Cardiac muscle cell (in vitro differentiated cells and primary cell): ENCODE measurements at regions not wholly inside any gene's neighbourhood (a gene's known extent, or its start where the extent isn't known, plus 50 kb on each side); places are given as distances from the start of the nearest gene placed in this dataset.
"Not testable (repeated sequence)": the region's sequence is repeated elsewhere in the genome, so short reads cannot be mapped to it uniquely, and the experiment has no call there.

Experiments used
- DNase-seq, 2 donors: peaks; one replicate each; pipeline versions ENCODE4 v3.0.0 to v3.0.0-alpha.2; 2010 to 2017; ENCODE audit warnings: low read depth in 1 of 2, low spot score in 1 of 2
- H3K27ac ChIP-seq: fragments of 200-600 bp; sonication (generic); 2 replicates; pipeline ENCODE4 v1.5.1; 2016
- H3K27me3 ChIP-seq: fragments of 200-600 bp; sonication (generic); 2 replicates; pipeline ENCODE4 v1.6.0; 2016; ENCODE audit warnings: control low read depth
- H3K36me3 ChIP-seq: fragments of 200-600 bp; sonication (generic); 2 replicates; pipeline ENCODE4 v1.5.1; 2016; ENCODE audit warnings: control low read depth
- H3K4me1 ChIP-seq: fragments of 200-600 bp; sonication (generic); 2 replicates; pipeline ENCODE4 v1.8.1; 2017; ENCODE audit warnings: low read depth, mild to moderate bottlenecking, mixed run types
- H3K4me3 ChIP-seq: fragments of 200-600 bp; sonication (generic); 2 replicates; pipeline ENCODE4 v1.5.1; 2016; ENCODE audit warnings: mild to moderate bottlenecking
- H3K9me3 ChIP-seq: fragments of 200-600 bp; sonication (generic); 2 replicates; pipeline ENCODE4 v1.5.1; 2017; ENCODE audit warnings: low read depth, mild to moderate bottlenecking, control low read depth
- TF ChIP-seq, protein P1 (sequence below): IDR thresholded peaks from 2 replicates; pipeline ENCODE4 v1.5.1; 2012; ENCODE audit warnings: low read depth, mild to moderate bottlenecking, low read length

DNA sequence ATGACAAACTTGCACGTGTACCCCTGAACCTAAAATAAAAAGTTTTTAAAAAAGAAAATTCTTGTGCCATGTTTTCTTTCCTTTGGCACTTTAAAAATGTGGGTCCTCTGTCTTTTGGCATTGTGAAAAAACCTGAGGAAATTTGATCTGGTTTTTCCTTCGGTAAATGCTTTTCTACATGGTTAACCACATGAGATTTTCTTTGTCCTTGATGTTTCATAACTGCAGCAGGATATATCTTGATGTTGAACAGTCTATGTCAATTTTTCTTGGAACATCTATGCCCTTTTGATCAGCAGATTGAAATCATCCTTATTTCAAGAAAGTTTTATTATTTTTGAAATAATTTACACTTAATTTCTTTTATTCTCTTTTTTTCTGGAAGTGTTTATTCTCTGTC is 109.1 kb downstream of the TMEM17 start:
- Histone ChIP-seq H3K36me3 (no peaks in the 10 kb centered on the region), H3K27me3 (no peaks in the 10 kb centered on the region), H3K4me3 (no peak overlapping the region), H3K9me3 (no peaks in the 10 kb centered on the region), H3K27ac (no peak overlapping the region), H3K4me1 (no peaks in the 10 kb centered on the region)
- TF ChIP-seq, protein P1, sequence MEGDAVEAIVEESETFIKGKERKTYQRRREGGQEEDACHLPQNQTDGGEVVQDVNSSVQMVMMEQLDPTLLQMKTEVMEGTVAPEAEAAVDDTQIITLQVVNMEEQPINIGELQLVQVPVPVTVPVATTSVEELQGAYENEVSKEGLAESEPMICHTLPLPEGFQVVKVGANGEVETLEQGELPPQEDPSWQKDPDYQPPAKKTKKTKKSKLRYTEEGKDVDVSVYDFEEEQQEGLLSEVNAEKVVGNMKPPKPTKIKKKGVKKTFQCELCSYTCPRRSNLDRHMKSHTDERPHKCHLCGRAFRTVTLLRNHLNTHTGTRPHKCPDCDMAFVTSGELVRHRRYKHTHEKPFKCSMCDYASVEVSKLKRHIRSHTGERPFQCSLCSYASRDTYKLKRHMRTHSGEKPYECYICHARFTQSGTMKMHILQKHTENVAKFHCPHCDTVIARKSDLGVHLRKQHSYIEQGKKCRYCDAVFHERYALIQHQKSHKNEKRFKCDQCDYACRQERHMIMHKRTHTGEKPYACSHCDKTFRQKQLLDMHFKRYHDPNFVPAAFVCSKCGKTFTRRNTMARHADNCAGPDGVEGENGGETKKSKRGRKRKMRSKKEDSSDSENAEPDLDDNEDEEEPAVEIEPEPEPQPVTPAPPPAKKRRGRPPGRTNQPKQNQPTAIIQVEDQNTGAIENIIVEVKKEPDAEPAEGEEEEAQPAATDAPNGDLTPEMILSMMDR, result no peak
- no peak for DNase-seq

DNA sequence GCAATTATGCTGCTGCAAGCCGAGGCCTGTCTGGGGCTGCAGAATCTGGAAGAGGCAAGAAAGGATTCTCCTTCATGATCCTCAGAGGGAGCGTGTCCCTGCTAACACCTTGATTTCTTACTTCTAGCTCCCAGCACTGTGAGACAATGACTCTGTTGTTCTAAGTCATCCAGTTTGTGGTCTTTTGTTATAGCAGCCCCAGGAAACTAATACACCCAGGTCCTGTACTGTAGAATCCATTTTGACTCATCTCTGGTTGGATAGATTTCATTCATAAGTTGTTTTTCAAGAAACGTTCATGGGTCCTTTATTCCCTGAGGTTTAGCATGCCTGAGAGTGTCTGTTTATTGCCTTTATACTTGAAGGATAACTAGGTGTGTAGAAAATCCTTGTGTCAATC is 112.7 kb downstream of the TMEM17 start:
- no peaks in the 10 kb centered on the region for H3K27me3 ChIP-seq
- no peaks in the 10 kb centered on the region for H3K36me3 ChIP-seq
- no peaks in the 10 kb centered on the region for H3K9me3 ChIP-seq
- no peaks in the 10 kb centered on the region for H3K4me1 ChIP-seq
- DNase-seq, result no peak
- H3K4me3 ChIP-seq, result no peak overlapping the region
- no peak overlapping the region for H3K27ac ChIP-seq
- TF ChIP-seq, protein P1, result no peak

GRCh38 chr2:62391696-62392095 is 114.3 kb downstream of the TMEM17 start:
- H3K27me3 ChIP-seq, result no peaks in the 10 kb centered on the region
- H3K27ac ChIP-seq, result no peak overlapping the region

DNA sequence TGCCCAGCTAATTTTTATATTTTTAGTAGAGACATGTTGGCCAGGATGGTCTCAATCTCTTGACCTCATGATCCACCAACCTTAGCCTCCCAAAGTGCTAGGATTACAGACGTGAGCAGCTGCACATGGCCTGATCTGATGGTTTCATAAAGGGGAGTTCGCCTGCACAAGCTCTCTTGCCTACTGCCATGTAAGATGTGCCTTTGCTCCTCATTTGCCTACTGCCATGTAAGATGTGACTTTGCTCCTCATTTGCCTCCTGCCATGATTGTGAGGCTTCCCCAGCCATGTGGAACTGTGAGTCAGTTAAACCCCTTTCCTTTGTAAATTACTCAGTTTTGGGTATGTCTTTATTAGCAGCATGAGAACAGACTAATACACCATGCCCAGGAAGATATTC is 119.6 kb downstream of the TMEM17 start:
- not testable (repeated sequence) for DNase-seq, H3K4me1 ChIP-seq, H3K36me3 ChIP-seq, H3K27ac ChIP-seq, H3K27me3 ChIP-seq, H3K4me3 ChIP-seq, H3K9me3 ChIP-seq

More at GRCh38 chr2:62391696-62392095, 114.3 kb downstream of the TMEM17 start:
- no peaks in the 10 kb centered on the region for H3K36me3 ChIP-seq
- no peaks in the 10 kb centered on the region for H3K4me1 ChIP-seq
- no peak for DNase-seq
- H3K4me3 ChIP-seq, result no peak overlapping the region
- H3K9me3 ChIP-seq, result no peaks in the 10 kb centered on the region
- TF ChIP-seq, protein P1, result no peak

DNA sequence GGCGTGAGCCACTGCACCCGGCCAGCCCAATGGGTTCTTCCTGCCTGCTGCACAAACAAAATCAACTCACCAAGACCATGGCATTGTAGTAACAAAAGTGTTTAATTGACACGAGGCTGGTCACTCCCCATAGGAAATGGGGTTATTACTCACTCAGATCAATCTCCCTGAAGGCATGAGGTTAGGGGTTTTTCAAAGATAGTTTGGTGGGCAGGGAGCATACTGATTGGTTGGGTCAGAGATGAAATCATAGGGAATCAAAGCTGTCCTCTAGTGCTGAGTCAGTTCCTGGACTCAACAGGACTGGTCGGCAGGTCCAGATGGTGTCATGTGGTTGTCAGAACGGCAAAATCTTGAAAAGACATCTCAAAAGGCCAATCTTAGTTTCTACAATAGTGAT is 122.1 kb downstream of the TMEM17 start:
- no peaks in the 10 kb centered on the region for H3K27me3 ChIP-seq
- TF ChIP-seq, protein P1, result no peak
- H3K36me3 ChIP-seq, result no peaks in the 10 kb centered on the region
- no peak overlapping the region for H3K4me3 ChIP-seq
- H3K9me3 ChIP-seq, result no peaks in the 10 kb centered on the region
- no peak overlapping the region for H3K27ac ChIP-seq
- DNase-seq, result no peak
- peaks cover 8% of the 10 kb centered on the region for H3K4me1 ChIP-seq

DNA sequence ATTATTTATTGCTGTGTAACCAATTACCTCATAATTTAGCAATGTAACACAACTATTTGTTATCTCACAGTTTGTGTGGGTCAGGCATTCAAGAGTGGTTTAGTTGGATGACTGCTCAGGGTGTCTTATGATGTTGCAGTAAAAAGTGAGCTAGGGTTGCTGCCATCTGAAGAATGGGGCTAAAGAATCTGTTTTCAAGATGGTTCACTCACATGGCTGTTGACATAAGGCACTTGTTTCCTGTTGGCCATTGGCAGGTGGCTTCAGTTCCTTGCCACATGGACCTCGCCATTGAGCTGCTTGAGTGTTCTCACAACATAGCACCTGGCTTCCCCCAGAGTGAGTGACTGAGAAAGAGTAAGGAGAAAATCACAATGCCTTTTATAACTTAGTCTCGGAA is 123.2 kb downstream of the TMEM17 start:
- no peaks in the 10 kb centered on the region for H3K36me3 ChIP-seq
- H3K9me3 ChIP-seq, result no peaks in the 10 kb centered on the region
- DNase-seq, result peak in 1 of 2 donors; percentile 36
- no peak overlapping the region for H3K4me3 ChIP-seq
- TF ChIP-seq, protein P1, result no peak
- H3K27ac ChIP-seq, result no peak overlapping the region
- no peaks in the 10 kb centered on the region for H3K27me3 ChIP-seq
- H3K4me1 ChIP-seq, result peaks cover 8% of the 10 kb centered on the region
